HG03571 (cell line): ENCODE measurements at regions not wholly inside any gene's neighbourhood (a gene's known extent, or its start where the extent isn't known, plus 50 kb on each side); places are given as distances from the start of the nearest gene placed in this dataset.
"Not testable (repeated sequence)": the region's sequence is repeated elsewhere in the genome, so short reads cannot be mapped to it uniquely, and the experiment has no call there.

ENCODE experiments used
- ATAC-seq: cut with Tn5 transposase; IDR thresholded peaks from one replicate; pipeline ENCODE4 v1.9.1; 2021; ENCODE audit not compliant: unreplicated experiment

DNA sequence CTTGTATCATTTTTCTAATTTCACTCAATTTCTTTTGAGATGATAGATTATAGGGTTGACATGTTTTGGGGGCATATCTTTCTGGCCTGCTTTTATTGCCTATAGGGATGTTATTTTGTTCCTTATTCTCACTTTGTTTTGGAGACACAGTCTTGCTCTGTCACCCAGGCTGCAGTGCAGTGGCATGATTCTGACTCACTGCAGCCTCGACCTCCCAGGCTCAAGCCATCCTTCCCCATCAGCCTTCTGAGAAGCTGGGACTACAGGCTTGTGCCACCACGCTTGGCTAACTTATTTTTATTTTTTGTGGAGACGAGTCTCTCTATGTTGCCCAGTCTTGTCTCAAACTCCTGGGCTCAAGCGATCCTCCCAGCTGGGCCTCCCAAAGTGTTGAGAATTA is 72.8 kb upstream of the FAN1 start:
- ATAC-seq = no peak

DNA sequence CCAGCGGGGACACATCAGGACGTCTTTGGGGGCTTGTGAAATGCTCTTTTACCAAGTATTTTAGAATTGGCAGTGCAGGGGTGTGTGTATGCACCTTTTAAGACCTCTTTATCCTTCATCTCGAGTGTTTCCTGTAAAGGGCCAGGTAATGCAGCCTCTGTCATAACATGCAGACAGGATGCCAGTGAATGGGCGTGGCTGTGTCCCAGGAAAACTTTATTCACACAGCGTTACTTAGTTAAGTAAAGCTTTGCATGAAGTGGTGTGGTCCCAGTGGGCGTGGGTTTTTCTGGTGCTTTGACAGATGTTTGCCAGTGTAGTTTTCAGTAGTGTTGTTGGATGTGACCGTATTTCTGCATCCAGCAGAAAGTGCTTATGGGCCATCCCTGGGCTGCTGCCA is 70.3 kb upstream of the FAN1 start:
- not testable (repeated sequence) for ATAC-seq

DNA sequence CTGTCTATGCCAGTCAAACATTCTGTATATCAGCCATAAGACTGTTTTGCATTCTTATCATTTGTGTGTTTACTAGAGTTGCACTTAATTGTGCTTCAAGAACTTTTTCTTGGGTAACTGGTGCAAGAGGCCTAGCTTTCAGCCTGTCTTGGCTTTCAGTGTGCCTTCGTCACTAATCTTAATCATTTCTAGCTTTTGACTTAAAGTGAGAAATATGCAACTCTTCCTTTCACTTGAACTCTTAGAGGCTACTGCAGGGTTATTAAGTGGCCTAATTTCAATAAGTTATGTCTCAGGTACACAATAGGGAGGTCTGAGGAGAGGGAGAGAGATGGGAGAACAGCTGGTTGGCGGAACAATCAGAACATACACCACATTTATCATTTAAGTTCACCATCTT is 62.1 kb upstream of the FAN1 start:
- not testable (repeated sequence) for ATAC-seq

DNA sequence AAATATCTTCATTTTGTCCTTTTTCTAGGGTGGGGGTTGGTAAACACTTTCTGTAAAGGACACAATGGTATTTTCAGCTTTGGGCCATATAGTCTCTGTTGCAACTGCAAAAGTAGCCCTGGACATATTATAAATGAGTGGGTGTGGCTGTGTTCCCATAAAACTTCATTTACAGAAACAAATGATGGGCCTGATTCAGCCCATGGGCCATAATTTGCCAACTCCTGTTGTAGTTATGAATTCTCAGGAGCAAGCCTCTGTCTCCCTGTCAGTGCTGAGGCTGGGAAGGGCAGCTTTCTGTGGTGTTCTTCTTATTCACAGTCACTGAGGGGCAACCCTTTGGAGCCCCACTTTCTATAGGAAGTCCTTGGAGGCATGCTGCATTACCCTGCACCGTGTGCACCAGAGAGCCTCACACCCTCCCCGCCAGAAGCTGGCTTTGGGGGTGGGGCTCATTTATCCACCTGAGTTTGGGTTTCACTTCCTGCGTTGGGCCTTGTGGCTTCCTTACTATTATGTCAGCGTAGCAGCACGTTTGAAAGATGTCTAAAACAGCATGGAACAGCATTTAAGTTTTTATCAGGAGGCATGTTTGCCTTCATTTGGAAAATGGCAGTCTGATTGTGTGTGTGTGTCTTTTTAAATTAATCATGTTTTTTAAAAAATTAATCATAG is 60.8 kb upstream of the FAN1 start:
- peak; percentile 89 for ATAC-seq

DNA sequence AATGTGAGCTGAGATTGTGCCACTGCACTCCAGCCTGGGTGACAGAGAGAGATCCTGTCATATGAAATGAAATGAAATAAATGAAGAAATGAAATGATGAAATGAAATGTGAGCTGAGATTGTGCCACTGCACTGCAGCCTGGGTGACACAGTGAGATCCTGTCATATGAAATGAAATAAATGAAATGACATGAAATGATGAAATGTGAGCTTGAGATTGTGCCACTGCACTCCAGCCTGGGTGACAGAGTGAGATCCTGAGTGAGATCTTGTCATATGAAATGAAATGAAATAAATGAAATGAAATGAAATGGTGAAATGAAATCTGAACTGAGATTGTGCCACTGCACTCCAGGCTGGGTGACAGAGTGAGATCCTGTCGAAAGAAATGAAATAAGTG is 58.2 kb upstream of the FAN1 start:
- not testable (repeated sequence) for ATAC-seq
